Stimulated activated CD4-positive, alpha-beta T cell treated with anti-CD3 and anti-CD28 coated beads, Interleukin-2, amount 100 ng/mL, for 48 hours (primary cell): ENCODE measurements at regions not wholly inside any gene's neighbourhood (a gene's known extent, or its start where the extent isn't known, plus 50 kb on each side); places are given as distances from the start of the nearest gene placed in this dataset.
"Not testable (repeated sequence)": the region's sequence is repeated elsewhere in the genome, so short reads cannot be mapped to it uniquely, and the experiment has no call there.

Experiments used
- DNase-seq, 2 donors: peaks; one replicate each; pipeline ENCODE4 v3.0.0-alpha.2; 2020

GRCh38 chr18:30696201-30696600, 346.3 kb downstream of the DSC3 start:
- DNase-seq, result no peak

DNA sequence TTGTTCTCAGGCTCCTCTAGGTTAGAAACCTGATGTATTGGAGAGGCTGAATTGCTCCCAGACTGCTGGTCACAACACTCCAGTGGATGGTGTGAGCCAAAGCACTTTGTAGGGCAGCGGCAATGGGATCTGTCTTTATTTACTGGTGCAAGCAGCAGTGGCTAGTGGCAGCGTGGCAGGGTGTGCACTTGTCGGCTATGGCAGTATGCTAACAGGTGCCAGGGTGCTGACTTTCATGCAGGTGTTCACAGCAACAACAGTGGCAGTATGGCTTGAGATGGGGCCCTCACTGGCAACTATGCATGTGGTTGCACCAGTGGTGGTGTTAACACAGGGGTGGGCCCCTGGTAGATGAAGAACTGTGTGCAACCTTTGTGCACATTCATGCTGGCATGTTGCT, 347.8 kb downstream of the DSC3 start:
- DNase-seq, result no peak

DNA sequence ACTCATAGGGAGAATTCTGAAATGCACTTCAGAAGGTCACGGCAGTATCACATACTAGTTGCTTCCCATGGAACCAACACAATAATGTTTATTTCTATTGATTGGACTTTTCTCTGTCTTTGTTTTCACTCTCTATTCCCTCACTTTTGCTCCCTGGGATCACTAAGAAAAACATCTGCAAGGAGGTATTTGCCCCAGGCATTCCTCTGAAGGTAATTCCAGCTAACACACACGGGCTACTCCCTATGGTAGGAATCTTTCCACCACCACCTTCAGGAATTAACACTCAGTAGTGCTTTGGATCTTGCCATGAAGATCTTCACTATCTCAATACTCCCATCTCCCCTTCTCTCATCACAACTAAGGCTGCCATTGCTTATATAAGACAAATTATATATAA, 353.3 kb downstream of the DSC3 start:
- DNase-seq, result no peak

DNA sequence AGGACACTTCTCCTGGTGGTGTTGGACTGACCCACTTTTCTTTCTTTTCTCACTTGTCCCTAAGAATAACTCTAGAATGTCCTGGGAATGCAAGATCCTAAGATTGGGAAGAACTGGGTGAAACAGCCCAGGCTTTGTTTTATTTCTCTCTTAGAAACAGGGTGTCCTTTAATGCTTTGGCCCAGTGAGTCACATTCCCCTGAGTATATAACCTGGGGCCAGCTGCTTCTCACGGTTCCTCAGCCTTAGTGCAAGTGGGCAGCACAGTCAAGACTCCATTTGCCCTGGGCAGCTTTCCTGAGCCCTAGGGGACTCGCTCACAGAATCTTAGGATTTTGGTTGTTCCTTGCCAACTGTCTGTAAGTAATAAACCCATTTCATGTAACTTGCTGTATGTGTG, 355.0 kb downstream of the DSC3 start:
- DNase-seq, result no peak

- no peak for DNase-seq
Measured at GRCh38 chr18:30684825-30685481, 357.6 kb downstream of the DSC3 start.

GRCh38 chr18:30683836-30684235, 358.7 kb downstream of the DSC3 start:
- DNase-seq, result no peak

DNA sequence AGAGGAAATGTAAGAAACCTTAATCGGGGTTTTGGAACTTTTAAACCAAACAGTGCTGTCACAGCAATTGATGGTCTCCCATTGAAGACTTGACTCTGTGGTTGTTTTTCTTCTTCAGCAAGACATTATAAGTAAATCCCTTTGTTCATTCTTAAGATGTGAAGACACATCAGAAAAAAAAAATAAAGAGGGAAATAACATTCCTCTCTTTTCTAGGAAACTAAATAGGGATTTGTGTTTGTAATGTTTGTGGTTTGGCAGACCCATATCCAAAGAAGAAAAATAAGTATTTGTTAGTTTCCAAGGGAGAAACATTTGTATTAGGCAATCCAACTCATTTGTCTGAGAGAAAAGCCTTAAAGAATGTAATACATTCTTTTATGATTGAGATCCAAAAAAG, 359.9 kb downstream of the DSC3 start:
- no peak for DNase-seq

DNA sequence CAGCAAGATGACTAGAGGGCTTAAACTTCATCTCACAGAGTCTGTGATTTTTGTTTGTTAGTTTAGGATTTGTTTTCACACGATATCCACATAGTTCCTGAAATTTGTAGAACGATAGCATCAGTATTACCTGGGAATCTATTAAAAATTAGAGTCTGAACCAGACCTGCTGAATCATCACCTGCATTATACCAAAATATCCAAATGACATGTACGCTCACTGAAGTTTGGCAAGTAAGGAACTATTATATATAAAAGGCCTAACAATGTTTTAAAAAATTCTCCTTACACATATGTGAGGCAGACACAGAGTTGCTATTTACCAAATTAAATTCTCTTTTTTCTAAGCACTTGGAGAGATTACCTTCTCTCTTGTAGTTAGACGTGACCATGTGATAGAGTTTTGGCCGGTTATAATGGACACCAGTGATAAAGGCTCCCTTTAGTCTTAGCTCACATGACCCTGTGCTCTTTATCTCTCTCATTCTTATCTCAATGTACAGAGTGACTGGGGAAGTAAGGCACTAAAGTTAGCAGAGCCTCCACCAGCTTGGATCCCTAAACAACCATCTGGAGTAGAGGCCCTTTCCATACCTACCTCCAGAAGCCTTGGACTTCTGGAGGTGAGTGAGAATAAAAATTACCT, 363.1 kb downstream of the DSC3 start:
- no peak for DNase-seq

DNA sequence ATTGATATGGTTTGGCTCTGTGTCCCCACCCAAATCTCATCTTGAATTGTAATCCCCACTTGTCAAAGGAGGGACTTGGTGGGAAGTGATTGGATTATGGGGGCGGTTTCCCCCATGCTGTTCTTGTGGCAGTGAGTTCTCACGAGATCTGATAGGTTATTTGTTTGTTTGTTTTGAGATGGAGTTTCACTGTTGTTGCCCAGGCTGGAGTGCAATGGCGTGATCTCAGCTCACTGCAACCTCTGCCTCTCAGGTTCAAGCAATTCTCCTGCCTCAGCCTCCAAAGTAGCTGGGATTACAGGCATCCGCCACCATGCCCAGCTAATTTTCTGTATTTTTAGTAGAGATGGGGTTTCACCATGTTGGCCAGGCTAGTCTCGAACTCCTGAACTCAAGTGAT, 364.7 kb downstream of the DSC3 start:
- DNase-seq, result not testable (repeated sequence)

- no peak for DNase-seq
Measured at GRCh38 chr18:30676053-30676480, 366.5 kb downstream of the DSC3 start.

GRCh38 chr18:30675493-30675892, 367.0 kb downstream of the DSC3 start:
- no peak for DNase-seq

DNA sequence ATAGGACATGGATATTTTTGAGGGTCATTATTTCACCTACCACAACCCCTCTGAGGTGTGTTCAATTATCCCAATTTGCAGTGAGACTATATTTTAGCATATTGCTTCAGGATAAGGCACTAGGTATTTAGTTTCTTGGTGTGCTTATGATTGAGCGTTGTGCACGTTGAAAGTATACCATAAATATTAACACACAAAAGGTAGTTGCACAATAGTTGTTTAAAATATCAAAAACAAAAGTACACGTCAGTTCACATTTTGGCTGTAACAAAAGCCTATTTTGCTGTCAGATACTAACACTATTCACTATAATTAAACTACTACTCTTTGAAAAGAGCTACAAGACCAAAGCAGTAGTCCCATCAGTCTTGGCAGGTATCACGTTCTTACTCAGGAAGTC, 367.5 kb downstream of the DSC3 start:
- DNase-seq, result no peak

DNA sequence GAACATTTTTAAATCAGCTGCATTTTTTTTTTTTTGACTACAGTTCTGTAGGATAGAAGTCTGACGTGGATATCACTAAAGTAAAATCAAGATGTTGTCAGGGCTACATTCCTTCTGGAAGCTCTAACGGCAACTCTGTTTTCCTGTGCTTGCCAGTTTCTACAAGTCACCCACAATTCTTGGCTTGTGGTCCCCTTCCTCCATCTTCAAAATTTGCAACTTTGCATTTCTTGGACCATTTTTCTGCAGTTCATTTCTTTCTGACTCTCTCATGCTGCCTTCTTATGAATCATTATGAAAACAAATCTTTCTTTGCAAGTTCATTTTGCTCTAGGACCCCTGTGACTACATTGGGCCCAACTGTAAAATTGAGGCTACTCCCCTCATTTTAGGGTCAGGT, 367.9 kb downstream of the DSC3 start:
- no peak for DNase-seq

- not testable (repeated sequence) for DNase-seq
Measured at GRCh38 chr18:30672439-30672838, 370.1 kb downstream of the DSC3 start.

GRCh38 chr18:30658306-30658705, 384.2 kb downstream of the DSC3 start:
- DNase-seq, result no peak

DNA sequence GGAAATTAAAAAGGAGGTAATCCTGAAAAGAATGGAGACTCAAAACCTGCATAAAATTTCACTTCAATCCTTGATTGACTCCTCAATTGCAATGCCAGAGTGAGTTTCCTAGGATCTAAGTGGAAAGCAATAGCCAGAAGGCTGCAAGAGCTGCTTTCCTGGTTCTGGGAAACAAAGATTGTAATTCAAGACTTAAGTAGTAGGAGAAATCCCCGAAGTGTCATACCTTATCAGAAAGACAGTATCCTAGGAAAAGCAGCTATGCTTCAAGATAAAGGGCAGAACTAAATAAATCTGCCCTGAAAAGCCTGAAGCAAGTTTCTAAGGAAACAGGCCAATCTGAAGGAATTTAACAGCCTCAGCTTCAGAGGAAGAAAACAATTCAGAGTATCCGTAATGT, 390.2 kb downstream of the DSC3 start:
- DNase-seq, result no peak

DNA sequence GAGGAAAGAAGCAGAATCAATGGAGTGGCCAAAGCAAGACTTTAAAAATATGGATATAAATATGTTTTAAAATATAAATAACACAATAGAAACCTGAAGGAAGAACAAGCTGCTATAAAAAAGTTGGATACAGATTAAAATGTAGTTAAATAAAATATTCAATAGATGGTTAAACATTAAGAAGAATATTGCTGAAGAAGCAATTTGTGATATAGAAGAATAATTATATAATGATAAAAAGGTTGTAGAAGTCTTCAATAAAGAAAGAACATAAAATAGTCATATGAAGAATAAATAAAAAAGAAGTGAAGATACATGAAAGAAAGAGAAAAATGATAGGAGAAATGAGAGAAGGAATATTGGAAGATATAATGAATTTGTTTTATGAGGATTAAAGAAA, 392.0 kb downstream of the DSC3 start:
- no peak for DNase-seq

- DNase-seq, result no peak
Measured at GRCh38 chr18:30644158-30644557, 398.4 kb downstream of the DSC3 start.

DNA sequence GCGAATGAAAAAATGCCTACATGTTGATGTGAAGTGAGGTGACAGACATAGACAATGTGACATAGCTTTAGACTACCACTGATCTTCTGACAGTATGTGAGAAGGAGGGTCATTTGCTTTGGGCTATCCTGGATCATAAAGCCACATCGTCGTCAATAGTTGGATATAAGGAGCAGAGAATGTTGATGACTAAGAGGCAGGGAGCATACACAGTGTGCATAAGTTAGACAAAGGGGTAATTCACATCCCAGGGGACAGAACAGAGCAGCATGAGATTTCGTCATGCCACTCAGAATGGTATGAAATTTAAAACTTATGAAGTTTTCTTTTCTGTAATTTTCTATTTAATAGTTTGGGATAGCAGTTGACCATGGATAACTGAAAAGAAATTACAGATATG, 403.2 kb downstream of the DSC3 start:
- no peak for DNase-seq

GRCh38 chr18:30634249-30634648, 408.3 kb downstream of the DSC3 start:
- no peak for DNase-seq

DNA sequence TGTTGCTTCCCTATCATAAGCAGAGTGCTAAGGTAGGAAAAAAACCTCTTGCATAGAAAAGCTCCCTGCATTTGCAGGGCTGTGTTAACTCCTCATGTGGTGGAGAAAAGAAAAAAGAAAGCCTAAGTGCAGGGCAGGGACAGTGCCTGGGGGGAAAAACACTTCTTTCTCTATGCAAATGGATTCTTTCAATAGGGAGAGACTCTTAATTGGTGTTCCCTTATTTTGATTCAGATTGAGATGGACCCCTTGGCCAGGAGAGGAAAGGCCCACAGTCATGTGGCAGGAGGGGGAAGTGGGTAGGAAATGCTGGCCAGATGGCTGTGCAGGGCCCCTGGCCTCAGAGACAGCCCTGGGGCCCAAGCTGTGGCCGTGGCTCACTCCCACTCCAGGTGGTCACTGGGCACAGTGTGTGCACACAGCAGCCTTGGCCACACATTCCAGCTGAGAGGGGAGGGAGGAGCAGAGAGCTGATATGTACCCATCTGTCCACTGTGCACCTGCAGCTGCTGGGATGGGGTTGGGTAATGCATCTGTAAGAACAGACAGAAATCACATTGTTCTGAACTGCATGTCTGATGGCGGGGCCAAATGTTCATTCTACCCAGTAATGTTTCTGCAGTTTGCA, 410.4 kb downstream of the DSC3 start:
- no peak for DNase-seq

GRCh38 chr18:30625961-30626360, 416.6 kb downstream of the DSC3 start:
- DNase-seq, result no peak

DNA sequence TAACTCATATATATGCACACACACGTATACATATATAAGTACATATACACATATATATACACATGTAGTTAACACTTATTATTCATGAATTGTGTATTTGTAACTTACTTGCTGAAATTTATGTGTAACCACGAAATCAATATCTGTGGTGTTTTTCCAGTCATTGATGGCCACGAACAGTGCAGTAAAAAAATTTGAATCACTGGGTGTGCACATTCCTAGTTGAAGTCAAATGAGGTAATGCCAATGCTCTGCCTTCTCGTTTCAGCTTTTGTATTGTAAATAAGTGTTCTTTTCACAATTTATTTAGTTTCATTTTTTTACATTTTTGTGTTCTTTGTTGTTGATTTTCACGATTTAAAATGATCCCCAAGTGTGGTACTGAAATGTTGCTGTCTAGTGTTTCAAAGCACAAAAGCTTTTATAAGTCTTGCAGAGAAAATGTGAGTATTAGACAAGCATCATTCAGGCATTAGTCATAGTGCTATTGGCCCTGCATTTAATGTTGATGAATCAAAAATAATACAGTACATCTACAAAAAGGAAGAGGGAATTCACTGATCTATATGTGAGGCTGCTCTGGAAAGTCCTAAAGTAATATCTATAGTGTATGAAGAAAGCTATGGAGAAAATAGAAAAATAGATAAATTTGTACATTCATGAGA, 419.0 kb downstream of the DSC3 start:
- no peak for DNase-seq

- no peak for DNase-seq
Measured at GRCh38 chr18:30622635-30623034, 419.9 kb downstream of the DSC3 start.
